HepG2 (cell line): ENCODE measurements at regions not wholly inside any gene's neighbourhood (a gene's known extent, or its start where the extent isn't known, plus 50 kb on each side); places are given as distances from the start of the nearest gene placed in this dataset.
A peak's percentile ranks its signal among the peaks of the same experiment; 100 is the strongest.

Source experiments
- ATAC-seq: fragments of 200-7000 bp; cut with Tn5 transposase; 3 replicates; pipeline ENCODE4 v1.9.1; 2020; ENCODE audit warnings: mild to moderate bottlenecking, moderate library complexity
- BruUV-seq: library from RNA; stranded (reverse); fragments of 400-500 nt; replicated peaks from 2 replicates; lab custom pipeline; 2021; lab: Mats Ljungman, UMichigan
- CTCF ChIA-PET: fragments of 300-600 bp; formaldehyde crosslinking; extraction: SDS; loops from one replicate; lab custom pipeline; 2021; ENCODE audit warnings: low total read pairs, inconsistent platforms, low intra/inter-chr PET ratio; lab: Yijun Ruan, JAX
- POLR2A ChIA-PET: fragments of 350-600 bp; sonication (Branson Sonifier 250); formaldehyde crosslinking; loops from one replicate; lab custom pipeline; 2020; ENCODE audit warnings: antibody characterized with exemption, inconsistent platforms; lab: Yijun Ruan, JAX
- DNase-seq: peaks from one replicate; pipeline ENCODE4 v3.0.0-alpha.2; 2015; ENCODE audit warnings: low spot score
- FAIRE-seq: peaks from 3 replicates; lab custom pipeline; 2011; peaks lifted over from hg19 to GRCh38; lab: Jason Lieb, UNC
- H2AFZ ChIP-seq: one replicate; pipeline ENCODE4 v1.6.1; 2011; ENCODE audit warnings: low read length, inconsistent platforms
- H3K27ac ChIP-seq: fragments of 300-600 bp; 3 replicates; pipeline ENCODE4 v1.8.0; 2011; ENCODE audit warnings: mixed run types, mild to moderate bottlenecking, mixed read lengths, low read length, inconsistent platforms; ENCODE audit not compliant: insufficient read depth; ENCODE audit errors: extremely low read length
- H3K27me3 ChIP-seq, 2 experiments: fragments of 200-600 bp in 1 of 2; 2 replicates in 1 of 2; 3 replicates in 1 of 2; pipeline versions ENCODE4 v1.6.0 to v1.8.0; 2011; ENCODE audit warnings: low read length in 2 of 2, mild to moderate bottlenecking in 2 of 2, moderate library complexity in 2 of 2, inconsistent platforms in 1 of 2; ENCODE audit not compliant: insufficient read depth in 2 of 2, control insufficient read depth in 1 of 2
- H3K36me3 ChIP-seq, 2 experiments: fragments of 200-600 bp in 1 of 2; replicated peaks in 1 of 2; 2 replicates in 1 of 2; 3 replicates in 1 of 2; pipeline versions ENCODE4 v1.5.1 to v1.8.0; 2011; ENCODE audit warnings: low read length in 2 of 2, inconsistent platforms in 1 of 2; ENCODE audit not compliant: insufficient read depth in 2 of 2, control insufficient read depth in 1 of 2
- H3K4me1 ChIP-seq: 2 replicates; pipeline ENCODE4 v1.5.1; 2012; ENCODE audit warnings: low read length, inconsistent platforms; ENCODE audit not compliant: insufficient read depth
- H3K4me2 ChIP-seq: 2 replicates; pipeline ENCODE4 v1.6.0; 2011; ENCODE audit warnings: low read depth, low read length, inconsistent platforms
- H3K4me3 ChIP-seq, 3 experiments: fragments of 200-600 bp in 1 of 3; sonication (generic), shearing (Covaris generic) in 1 of 3; replicated peaks in 1 of 3; 2 replicates each; pipeline ENCODE4 v1.5.1; 2011 to 2016; ENCODE audit warnings: low read length in 3 of 3, inconsistent platforms in 2 of 3, low read depth in 2 of 3, mild to moderate bottlenecking in 2 of 3, control low read depth in 1 of 3, mixed read lengths in 1 of 3; ENCODE audit not compliant: insufficient read depth in 1 of 3
- H3K79me2 ChIP-seq: one replicate; pipeline ENCODE4 v1.6.1; 2011; ENCODE audit warnings: low read length, inconsistent platforms; ENCODE audit not compliant: insufficient read depth
- H3K9ac ChIP-seq: 2 replicates; pipeline ENCODE4 v1.6.0; 2011; ENCODE audit warnings: mild to moderate bottlenecking, low read depth, low read length, inconsistent platforms; ENCODE audit not compliant: insufficient read depth
- H3K9me3 ChIP-seq: 2 replicates; pipeline ENCODE4 v1.5.1; 2012; ENCODE audit warnings: mild to moderate bottlenecking, low read length
- H4K20me1 ChIP-seq: 2 replicates; pipeline ENCODE4 v1.6.0; 2011; ENCODE audit warnings: inconsistent platforms, mild to moderate bottlenecking, low read length, moderate library complexity; ENCODE audit not compliant: insufficient read depth
- ADNP ChIP-seq: sonication (generic); formaldehyde crosslinking; IDR thresholded peaks from 2 replicates; pipeline ENCODE4 v1.4.0; 2020; ENCODE audit warnings: missing genetic modification reagents
- ERF ChIP-seq: IDR thresholded peaks from 2 replicates; pipeline ENCODE4 v1.6.1; 2018; ENCODE audit warnings: missing biosample characterization, missing genetic modification reagents
- IRF2 ChIP-seq: IDR thresholded peaks from 2 replicates; pipeline ENCODE4 v1.6.1; 2018; ENCODE audit warnings: missing genetic modification reagents, missing compliant biosample characterization
- SCMH1 ChIP-seq: sonication (generic); formaldehyde crosslinking; IDR thresholded peaks from 2 replicates; pipeline ENCODE4 v1.9.0; 2021; ENCODE audit warnings: missing genetic modification reagents, mild to moderate bottlenecking, borderline replicate concordance
- TCF7 ChIP-seq: sonication (generic); IDR thresholded peaks from 2 replicates; pipeline ENCODE4 v1.6.1; 2016; ENCODE audit warnings: antibody characterized with exemption, low read depth
- ZNF326 ChIP-seq: sonication (generic); formaldehyde crosslinking; IDR thresholded peaks from 2 replicates; pipeline ENCODE4 v1.4.0; 2020; ENCODE audit warnings: missing genetic modification reagents, borderline replicate concordance
- ZNF331 ChIP-seq: sonication (generic); formaldehyde crosslinking; IDR thresholded peaks from 2 replicates; pipeline ENCODE4 v1.4.0; 2020; ENCODE audit warnings: missing genetic modification reagents
- ZNF839 ChIP-seq: sonication (generic); formaldehyde crosslinking; IDR thresholded peaks from 2 replicates; pipeline ENCODE4 v1.4.0; 2020; ENCODE audit warnings: missing genetic modification reagents, mild to moderate bottlenecking, borderline replicate concordance
- WGBS: methylation state at CpG from one replicate; pipeline ENCODE4 v1.1.6; 2017; ENCODE audit warnings: low lambda C conversion rate; 5-methylcytosine and 5-hydroxymethylcytosine counted together
- in situ Hi-C: cut with HindIII; loops from 2 replicates; pipeline ENCODE4 v1.10.0; 2017; ENCODE audit warnings: low pct_unique_long_range_greater_than_20kb; ENCODE audit not compliant: extremely low pct_ligation_motif_present
- intact Hi-C: fragments of 100-400 bp; cut with micrococcal nuclease; formaldehyde crosslinking; loops from one replicate; pipeline ENCODE4 v1.10.0; 2022; ENCODE audit not compliant: unreplicated experiment
- small RNA-seq, 3 experiments: library from RNA; depleted of rRNA; stranded (forward); fragments of <200 nt; gene quantifications; one replicate each; pipeline ENCODE3, GENCODE V24; 2012; ENCODE audit warnings: low read depth in 2 of 3, low replicate concordance in 1 of 3; ENCODE audit not compliant: insufficient read length in 3 of 3, insufficient read depth in 2 of 3

DNA sequence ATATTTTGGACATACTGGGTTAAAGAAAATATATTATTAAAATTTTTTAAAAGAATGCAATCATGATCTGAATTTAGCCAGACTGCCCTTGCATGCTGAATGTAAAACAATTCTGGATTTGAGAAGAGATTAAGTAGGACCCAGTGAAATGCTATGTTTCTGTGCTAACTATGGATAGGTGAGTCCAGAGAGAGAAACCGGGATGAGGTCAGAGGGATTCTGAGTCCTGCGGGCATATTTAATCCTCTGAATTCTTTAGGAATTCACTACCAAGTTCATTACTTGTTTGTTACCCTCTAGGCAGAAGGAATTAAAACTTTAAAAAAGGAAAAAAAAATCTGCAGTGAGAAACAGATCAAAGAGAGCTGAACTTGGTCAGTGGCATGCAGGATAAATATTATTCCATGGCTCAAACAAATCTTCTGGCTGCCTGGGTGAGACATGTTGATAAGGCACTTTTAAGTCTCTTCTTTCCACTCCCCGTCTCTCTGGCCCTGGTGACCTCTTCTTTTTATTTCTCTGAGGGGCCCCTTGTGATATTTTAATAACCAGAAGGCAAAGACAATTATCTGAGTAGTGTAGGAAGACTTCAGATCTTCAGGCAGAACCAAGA lies 50.2 kb upstream of the LYZL1 start:
- DNase-seq, result peak; percentile 52
- Histone ChIP-seq H4K20me1 (no peaks in the 10 kb centered on the region), H3K79me2 (no peaks in the 10 kb centered on the region), H3K27me3 (no peaks in the 10 kb centered on the region), H3K9me3 (no peaks in the 10 kb centered on the region), H3K9ac (no peak overlapping the region), H3K36me3 (no peaks in the 10 kb centered on the region), H2AFZ (no peak overlapping the region), H3K4me2 (no peak overlapping the region), H3K4me3 (no peak overlapping the region), H3K4me1 (peaks cover 14% of the 10 kb centered on the region), H3K27ac (no peak overlapping the region)
- WGBS, result 4% methylated on average over 3 of the region's 3 CpGs
- no TSS peak for BruUV-seq
- in situ Hi-C loops (no loop called here), intact Hi-C loops (no loop called here)
- CTCF ChIA-PET, result no interaction called here
- POLR2A ChIA-PET, result no interaction called here
- TF ChIP-seq ADNP (CRISPR knock-in tag) (no peak), ZNF331 (CRISPR knock-in tag) (no peak), SCMH1 (CRISPR knock-in tag) (no peak), ERF (CRISPR knock-in tag) (no peak), ZNF839 (CRISPR knock-in tag) (no peak), ZNF326 (CRISPR knock-in tag) (no peak), IRF2 (no peak), TCF7 (0 out of 2 replicates have a peak, but pooled peaks have one; percentile 31)
- FAIRE-seq, result no peak
- ATAC-seq, result no peak

Small RNA genes in the stretch of these regions (small RNA-seq; reads per million reads assigned to genes)
- gene AL355376.1, result 0 reads per million in 3 experiments
- 0 reads per million in 3 experiments for gene AL355376.2
- 0 reads per million in 3 experiments for gene RNA5SP308
- gene RNU6-270P, result 0 reads per million in 3 experiments
